ENCODE measurements at regions not wholly inside any gene's neighbourhood (a gene's known extent, or its start where the extent isn't known, plus 50 kb on each side); places are given as distances from the start of the nearest gene placed in this dataset.
"Not testable (repeated sequence)": the region's sequence is repeated elsewhere in the genome, so short reads cannot be mapped to it uniquely, and the experiment has no call there.

GRCh38 chr12:83313322-83313721, 626.6 kb downstream of the TMTC2 start:
- DNase-seq: no peak

- no peak for DNase-seq
These were observed 590.2 kb downstream of the TMTC2 start for GRCh38 chr12:83276904-83277303.

GRCh38 chr12:83271201-83271600, 584.5 kb downstream of the TMTC2 start:
- DNase-seq: no peak

- no peak for DNase-seq
These were observed 579.1 kb downstream of the TMTC2 start for GRCh38 chr12:83265808-83266207.

- no peak for DNase-seq
These were observed 575.3 kb downstream of the TMTC2 start for GRCh38 chr12:83261998-83262397.

- DNase-seq: not testable (repeated sequence)
These were observed 573.4 kb downstream of the TMTC2 start for GRCh38 chr12:83260126-83260525.

GRCh38 chr12:83257726-83258125, 571.0 kb downstream of the TMTC2 start:
- no peak for DNase-seq

- no peak for DNase-seq
These were observed 569.9 kb downstream of the TMTC2 start for GRCh38 chr12:83256562-83256961.

- no peak for DNase-seq
These were observed 564.2 kb downstream of the TMTC2 start for GRCh38 chr12:83250866-83251265.

GRCh38 chr12:83245156-83245555, 558.5 kb downstream of the TMTC2 start:
- DNase-seq: no peak

GRCh38 chr12:83244001-83244400, 557.3 kb downstream of the TMTC2 start:
- no peak for DNase-seq

GRCh38 chr12:83233987-83234386, 547.3 kb downstream of the TMTC2 start:
- not testable (repeated sequence) for DNase-seq

- not testable (repeated sequence) for DNase-seq
These were observed 540.3 kb downstream of the TMTC2 start for GRCh38 chr12:83226960-83227359.

GRCh38 chr12:83225806-83226205, 539.1 kb downstream of the TMTC2 start:
- no peak for DNase-seq

GRCh38 chr12:83224012-83224411, 537.3 kb downstream of the TMTC2 start:
- DNase-seq: no peak

- DNase-seq: no peak
These were observed 534.1 kb downstream of the TMTC2 start for GRCh38 chr12:83220774-83221173.

- DNase-seq: no peak
These were observed 529.5 kb downstream of the TMTC2 start for GRCh38 chr12:83216230-83216629.

- no peak for DNase-seq
These were observed 527.5 kb downstream of the TMTC2 start for GRCh38 chr12:83214185-83214584.

GRCh38 chr12:83210933-83211332, 524.2 kb downstream of the TMTC2 start:
- DNase-seq: no peak

- peak; percentile 8 for DNase-seq
These were observed 512.4 kb downstream of the TMTC2 start for GRCh38 chr12:83199069-83199468.

- DNase-seq: no peak
These were observed 511.7 kb downstream of the TMTC2 start for GRCh38 chr12:83198291-83199015.

- DNase-seq: no peak
These were observed 510.8 kb downstream of the TMTC2 start for GRCh38 chr12:83197483-83197914.

GRCh38 chr12:83196694-83197350, 510.1 kb downstream of the TMTC2 start:
- no peak for DNase-seq

GRCh38 chr12:83190631-83191390, 504.1 kb downstream of the TMTC2 start:
- no peak for DNase-seq
